OCI-LY3 (cell line): ENCODE measurements at regions not wholly inside any gene's neighbourhood (a gene's known extent, or its start where the extent isn't known, plus 50 kb on each side); places are given as distances from the start of the nearest gene placed in this dataset.
"Not testable (repeated sequence)": the region's sequence is repeated elsewhere in the genome, so short reads cannot be mapped to it uniquely, and the experiment has no call there.

ENCODE experiments used
- EZH2phosphoT487 ChIP-seq: fragments of 200-600 bp; shearing (Covaris generic); IDR thresholded peaks from 2 replicates; pipeline ENCODE4 v1.6.1; 2018; ENCODE audit warnings: antibody characterized with exemption, mixed run types, low read depth
- TF ChIP-seq, protein P1 (sequence below): fragments of 200-600, 300-600 bp; sonication (generic); IDR thresholded peaks from 2 replicates; pipeline ENCODE4 v1.5.1; 2014; ENCODE audit warnings: antibody characterized with exemption, low read length, low read depth

DNA sequence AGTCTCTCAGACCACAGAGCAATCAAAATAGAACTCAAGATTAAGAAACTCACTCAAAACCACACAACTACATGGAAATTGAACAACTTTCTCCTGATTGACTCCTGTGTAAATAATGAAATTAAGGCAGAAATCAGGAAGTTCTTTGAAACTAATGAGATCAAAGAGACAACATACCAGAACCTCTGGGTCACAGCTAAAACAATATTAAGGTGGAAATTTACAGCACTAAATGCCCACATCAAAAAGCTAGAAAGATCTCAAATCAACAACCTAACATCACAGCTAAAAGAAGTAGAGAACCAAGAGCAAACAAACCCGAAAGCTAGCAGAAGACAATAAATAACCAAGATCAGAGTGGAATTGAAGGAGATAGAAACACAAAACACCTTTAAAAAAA lies 395.0 kb upstream of the RORB start:
- TF ChIP-seq, protein P1, sequence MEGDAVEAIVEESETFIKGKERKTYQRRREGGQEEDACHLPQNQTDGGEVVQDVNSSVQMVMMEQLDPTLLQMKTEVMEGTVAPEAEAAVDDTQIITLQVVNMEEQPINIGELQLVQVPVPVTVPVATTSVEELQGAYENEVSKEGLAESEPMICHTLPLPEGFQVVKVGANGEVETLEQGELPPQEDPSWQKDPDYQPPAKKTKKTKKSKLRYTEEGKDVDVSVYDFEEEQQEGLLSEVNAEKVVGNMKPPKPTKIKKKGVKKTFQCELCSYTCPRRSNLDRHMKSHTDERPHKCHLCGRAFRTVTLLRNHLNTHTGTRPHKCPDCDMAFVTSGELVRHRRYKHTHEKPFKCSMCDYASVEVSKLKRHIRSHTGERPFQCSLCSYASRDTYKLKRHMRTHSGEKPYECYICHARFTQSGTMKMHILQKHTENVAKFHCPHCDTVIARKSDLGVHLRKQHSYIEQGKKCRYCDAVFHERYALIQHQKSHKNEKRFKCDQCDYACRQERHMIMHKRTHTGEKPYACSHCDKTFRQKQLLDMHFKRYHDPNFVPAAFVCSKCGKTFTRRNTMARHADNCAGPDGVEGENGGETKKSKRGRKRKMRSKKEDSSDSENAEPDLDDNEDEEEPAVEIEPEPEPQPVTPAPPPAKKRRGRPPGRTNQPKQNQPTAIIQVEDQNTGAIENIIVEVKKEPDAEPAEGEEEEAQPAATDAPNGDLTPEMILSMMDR, result not testable (repeated sequence)
- not testable (repeated sequence) for TF ChIP-seq EZH2phosphoT487
